NCI-H1092 (cell line): ENCODE measurements at regions not wholly inside any gene's neighbourhood (a gene's known extent, or its start where the extent isn't known, plus 50 kb on each side); places are given as distances from the start of the nearest gene placed in this dataset.

Source experiments
- DNase-seq: peaks from one replicate; lab custom pipeline; 2025; lab: John Stamatoyannopoulos, UW

GRCh38 chr2:220856486-220856885, 715.6 kb downstream of the EPHA4 start:
- DNase-seq: no peak

DNA sequence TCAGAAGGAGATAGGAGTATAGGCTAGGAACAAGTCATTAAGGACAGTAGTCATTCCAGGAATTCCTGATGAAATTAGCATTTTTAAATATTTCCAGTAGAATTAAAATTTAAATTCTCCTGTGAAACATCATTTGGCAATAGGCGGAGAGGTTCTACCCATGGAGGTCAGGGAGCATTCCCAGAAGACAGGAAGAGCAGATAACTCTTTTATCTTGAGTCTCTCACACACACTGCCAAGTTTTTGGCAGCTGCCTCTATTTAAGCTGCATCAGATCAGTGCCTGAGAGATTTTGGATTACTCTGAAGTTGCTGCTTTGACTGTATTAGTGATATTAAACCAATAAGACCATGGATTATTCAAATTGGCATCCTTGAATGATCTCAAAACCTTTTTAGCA, 714.7 kb downstream of the EPHA4 start:
- DNase-seq: no peak

DNA sequence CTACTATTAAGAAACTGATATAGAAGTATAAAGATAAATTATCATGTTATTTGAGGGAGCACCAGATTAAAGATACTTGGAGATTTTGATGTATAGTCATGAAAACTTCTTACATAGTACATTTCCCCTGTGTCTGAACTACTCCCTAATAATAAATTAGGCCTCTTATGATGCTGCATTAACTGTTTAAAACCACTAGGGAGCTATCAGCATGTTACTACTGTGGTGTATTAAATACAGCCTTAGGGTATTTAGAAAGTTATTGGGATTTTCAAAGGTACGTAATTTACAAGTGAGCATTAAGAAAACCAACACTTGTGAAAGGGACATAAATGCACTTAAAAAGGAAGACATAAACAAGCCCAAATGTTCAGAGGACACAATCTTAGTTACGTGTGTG, 714.0 kb downstream of the EPHA4 start:
- DNase-seq: no peak

- no peak for DNase-seq
Observed at GRCh38 chr2:220871909-220872308, 700.2 kb downstream of the EPHA4 start.

GRCh38 chr2:220876080-220876824, 695.9 kb downstream of the EPHA4 start:
- DNase-seq: no peak

- no peak for DNase-seq
Observed at GRCh38 chr2:220877491-220877890, 694.6 kb downstream of the EPHA4 start.

DNA sequence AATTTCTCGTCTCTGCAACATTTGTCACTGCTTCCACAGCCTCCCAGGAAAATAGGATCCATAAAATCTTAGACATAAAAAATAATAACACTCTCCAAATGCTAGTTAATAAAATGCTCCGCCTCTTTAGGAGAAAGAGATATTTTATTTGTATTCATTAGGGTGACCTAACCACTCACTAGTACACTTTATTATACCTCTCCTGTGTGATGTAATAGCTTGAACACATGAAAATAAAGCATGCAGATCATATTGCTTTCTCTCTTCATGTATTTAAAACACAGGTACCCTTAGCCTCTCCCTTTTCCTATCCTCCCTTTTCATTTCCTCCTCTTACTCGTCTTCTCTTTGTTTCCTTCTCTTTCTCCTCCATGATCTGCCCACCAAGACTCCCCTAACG, 694.2 kb downstream of the EPHA4 start:
- DNase-seq: no peak

GRCh38 chr2:220880623-220881596, 691.2 kb downstream of the EPHA4 start:
- no peak for DNase-seq

DNA sequence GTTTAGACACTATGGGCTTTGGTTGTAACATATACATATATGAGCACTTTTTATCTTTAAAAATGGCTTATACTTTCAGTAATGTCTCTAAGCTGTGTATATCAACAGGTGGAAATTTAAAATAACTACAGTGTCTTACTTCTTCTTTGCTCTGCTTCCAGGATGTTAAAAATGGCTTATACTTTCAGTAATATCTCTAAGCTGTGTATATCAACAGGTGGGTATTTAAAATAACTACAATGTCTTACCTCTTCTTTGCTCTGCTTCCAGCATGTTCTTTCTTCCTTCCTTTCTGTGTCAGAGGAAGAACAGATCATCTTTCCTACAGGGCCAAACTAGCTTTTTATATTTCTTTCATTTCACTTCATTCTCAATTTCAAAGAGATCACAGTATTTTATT, 689.6 kb downstream of the EPHA4 start:
- no peak for DNase-seq

DNA sequence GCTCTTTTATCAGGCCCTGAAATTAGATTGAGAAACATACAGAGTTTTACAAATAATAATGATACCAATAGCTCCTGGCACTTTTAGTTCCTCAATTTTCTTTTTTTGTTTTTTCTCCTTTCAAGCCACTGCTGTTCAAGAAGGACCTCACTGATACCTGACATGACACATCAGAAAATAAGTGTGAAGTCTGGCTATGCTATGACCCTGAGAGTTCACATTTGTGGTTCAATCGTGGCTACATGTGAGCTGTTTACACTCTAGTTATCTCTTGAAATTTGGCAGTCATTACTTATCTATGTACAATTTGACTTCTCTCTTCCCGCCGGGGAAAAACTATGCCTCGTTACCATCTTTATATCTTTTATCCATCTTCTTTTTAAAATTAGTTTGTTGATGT, 686.5 kb downstream of the EPHA4 start:
- DNase-seq: no peak

DNA sequence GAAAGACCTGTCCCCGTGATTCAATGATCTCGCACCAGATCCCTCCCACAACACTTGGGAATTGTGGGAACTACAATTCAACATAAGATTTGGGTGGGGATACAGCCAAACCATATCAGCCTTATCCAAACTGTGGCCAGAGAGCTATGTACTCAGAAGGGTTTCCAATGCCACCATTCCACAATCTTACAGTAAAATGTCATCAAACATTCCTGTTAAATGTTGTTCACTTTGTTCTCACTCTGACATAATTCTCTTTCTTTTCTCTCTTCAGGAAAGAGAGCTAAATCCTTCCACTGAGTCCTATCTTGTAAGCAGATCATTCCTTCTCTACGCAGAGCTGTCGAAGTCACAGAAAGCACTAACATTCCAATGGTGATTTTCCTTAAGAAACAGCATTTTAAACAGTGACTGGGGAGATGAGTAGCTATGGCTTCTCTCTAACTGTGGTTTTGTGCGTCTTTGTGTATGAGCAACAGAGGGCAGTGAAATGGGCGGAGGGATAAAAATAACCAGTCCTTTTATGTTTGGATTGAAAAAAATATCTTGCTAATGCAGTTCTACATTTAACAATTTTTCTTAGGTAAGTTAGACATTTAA, 684.7 kb downstream of the EPHA4 start:
- no peak for DNase-seq

- DNase-seq: no peak
Observed at GRCh38 chr2:220887876-220888275, 684.2 kb downstream of the EPHA4 start.

DNA sequence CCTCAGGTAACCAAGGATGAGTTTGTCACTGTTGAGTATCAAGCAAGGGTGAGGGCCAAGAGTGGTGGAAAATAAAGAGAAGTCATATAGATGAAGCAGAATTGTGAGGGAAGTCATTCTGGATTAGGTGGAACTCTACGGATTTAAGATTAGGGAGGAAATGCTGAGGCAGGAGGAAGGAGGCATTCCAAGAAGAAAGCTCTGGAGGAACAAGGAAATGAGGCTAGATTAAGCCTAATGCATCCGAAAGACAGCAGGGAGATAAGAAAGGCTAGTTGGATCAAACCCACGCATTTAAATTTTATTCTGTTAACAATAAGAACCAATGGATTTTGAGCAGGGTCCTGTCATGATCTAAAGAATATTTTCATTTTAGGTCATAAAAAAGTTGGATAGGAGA, 681.2 kb downstream of the EPHA4 start:
- no peak for DNase-seq

GRCh38 chr2:220891405-220891804, 680.7 kb downstream of the EPHA4 start:
- no peak for DNase-seq

DNA sequence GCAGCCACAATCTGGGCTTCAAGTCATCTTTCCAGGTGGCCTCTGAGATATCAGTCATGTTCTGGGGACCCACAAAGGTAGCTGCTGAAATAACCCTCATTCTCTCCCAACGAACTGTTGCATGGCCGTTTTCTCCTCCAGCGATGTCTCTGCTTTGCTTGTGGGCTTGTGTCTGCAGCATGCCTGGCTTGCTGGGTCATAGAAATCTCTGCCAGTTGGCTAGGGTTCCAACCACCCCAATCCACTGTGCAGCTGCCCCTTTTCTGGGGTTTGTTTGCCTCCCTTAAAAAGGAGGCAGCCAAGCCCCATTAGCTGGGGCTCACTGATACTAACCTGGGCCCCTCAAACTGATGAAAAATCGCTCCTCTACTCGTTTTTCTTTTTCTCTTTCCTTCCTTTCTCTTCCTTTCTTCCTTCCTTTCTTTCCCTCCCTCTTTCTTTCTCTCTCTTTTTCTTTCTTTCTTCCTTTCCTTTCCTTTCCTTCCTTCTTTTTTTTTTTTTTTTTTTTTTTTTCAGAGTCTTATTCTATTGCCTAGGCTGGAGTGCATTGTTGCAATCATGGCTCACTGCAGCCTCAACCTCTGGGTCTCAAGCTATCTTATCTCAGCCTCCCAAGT, 680.0 kb downstream of the EPHA4 start:
- no peak for DNase-seq

GRCh38 chr2:220893411-220893810, 678.7 kb downstream of the EPHA4 start:
- DNase-seq: no peak

GRCh38 chr2:220894069-220894468, 678.0 kb downstream of the EPHA4 start:
- no peak for DNase-seq

GRCh38 chr2:220899492-220899891, 672.6 kb downstream of the EPHA4 start:
- no peak for DNase-seq

- no peak for DNase-seq
Observed at GRCh38 chr2:220904015-220904414, 668.1 kb downstream of the EPHA4 start.

- DNase-seq: no peak
Observed at GRCh38 chr2:220913384-220913783, 658.7 kb downstream of the EPHA4 start.

DNA sequence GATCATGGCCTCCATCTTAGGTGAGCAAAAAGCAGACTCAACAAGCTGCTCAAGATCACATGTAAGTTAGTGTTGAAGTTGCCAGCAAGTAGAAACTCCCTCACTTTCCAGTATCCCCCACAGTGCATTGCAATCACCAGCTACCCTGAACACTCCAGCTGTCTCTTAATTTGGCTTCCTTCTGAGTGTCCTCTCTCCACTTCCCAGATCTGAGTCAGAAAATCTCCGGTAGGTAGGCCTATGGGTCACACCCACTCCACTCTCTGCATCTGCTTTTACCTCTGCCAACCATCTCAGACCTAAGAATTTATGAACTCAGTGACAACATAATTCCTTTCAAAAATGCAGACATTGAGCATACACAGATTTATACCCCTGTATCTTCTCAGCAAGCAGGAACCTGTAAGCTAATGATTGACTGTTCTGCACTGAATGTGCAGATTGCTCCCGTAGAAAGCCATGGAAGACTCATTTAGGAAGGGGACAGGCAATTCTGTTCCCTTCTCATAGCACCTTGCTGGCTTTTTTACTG, 656.9 kb downstream of the EPHA4 start:
- no peak for DNase-seq

- no peak for DNase-seq
Observed at GRCh38 chr2:220916931-220917330, 655.2 kb downstream of the EPHA4 start.
